HG03457 (cell line): ENCODE measurements at regions not wholly inside any gene's neighbourhood (a gene's known extent, or its start where the extent isn't known, plus 50 kb on each side); places are given as distances from the start of the nearest gene placed in this dataset.
"Not testable (repeated sequence)": the region's sequence is repeated elsewhere in the genome, so short reads cannot be mapped to it uniquely, and the experiment has no call there.

ENCODE experiments used
- ATAC-seq: cut with Tn5 transposase; IDR thresholded peaks from one replicate; pipeline ENCODE4 v1.9.1; 2021; ENCODE audit warnings: moderate number of reproducible peaks; ENCODE audit not compliant: unreplicated experiment

DNA sequence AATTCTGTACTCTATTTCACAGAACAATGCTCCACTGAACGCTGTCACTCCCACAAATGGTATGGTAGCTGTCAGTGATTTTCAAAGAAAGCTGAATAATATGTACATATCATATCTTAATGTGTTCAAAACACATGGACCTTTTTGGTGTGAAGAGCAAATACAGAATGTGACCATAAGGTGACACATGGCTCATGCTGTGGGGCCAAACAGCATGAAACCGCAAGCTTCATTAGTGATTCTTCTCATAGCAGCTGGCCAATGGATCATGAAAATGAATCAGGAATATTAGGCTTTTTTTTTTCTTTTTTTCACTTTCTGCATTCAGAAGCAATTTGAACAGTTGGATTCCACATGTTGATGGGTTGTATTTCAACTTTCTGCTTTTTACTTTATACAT lies 54.9 kb upstream of the CDH9 start:
- ATAC-seq: no peak

DNA sequence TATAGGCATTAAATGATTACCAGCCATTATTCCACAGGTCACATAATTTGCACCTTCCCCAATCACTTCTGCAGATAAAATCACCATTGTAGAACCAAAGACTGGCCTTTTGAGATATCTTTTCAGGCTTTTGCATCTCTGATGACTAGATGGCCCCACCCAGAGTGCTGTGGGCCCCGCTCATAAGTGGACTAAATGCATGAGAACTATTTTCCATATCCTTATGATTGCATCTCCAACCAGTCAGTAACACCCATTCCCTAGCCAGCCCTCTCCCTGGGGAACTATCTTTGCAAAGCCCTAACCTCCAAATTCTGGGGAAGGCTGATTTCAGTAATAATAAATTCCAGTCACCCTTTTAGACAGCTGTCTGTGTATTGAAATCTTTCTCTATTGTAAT lies 53.5 kb upstream of the CDH9 start:
- ATAC-seq: no peak

DNA sequence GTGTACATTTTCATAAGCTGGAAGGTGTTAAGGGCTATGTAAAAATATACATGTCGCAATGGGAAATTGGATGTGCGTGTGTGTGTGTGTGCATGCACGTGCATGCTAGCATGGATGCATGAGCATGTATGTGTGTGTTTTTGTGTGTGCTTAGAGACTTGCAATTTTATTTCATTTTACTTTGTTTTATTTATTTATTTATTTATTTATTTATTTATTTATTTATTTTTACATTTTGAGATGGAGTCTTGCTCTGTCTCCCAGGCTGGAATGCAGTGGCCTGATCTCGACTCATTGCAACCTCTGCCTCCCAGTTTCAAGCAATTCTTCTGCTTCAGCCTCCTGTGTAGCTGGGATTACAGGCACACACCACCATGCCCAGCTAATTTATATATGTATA lies 50.4 kb upstream of the CDH9 start:
- ATAC-seq: not testable (repeated sequence)
